ENCODE measurements at regions not wholly inside any gene's neighbourhood (a gene's known extent, or its start where the extent isn't known, plus 50 kb on each side); places are given as distances from the start of the nearest gene placed in this dataset.

GRCh38 chr16:73268366-73268993, 220.6 kb upstream of the ZFHX3 start:
- TF ChIP-seq CTCF (IDR thresholded peaks at IDR 0.05 in 8 of 11, conservative IDR thresholded peaks at IDR 0.05 in 3 of 11) (no peak), POLR2A (IDR thresholded peaks at IDR 0.05) (no peak)

Data from spleen (tissue), 7 donors.